SU-DHL-6 (cell line): ENCODE measurements at regions not wholly inside any gene's neighbourhood (a gene's known extent, or its start where the extent isn't known, plus 50 kb on each side); places are given as distances from the start of the nearest gene placed in this dataset.

Experiments used
- H2AFZ ChIP-seq: fragments of 200-600 bp; sonication (generic); 2 replicates; pipeline ENCODE4 v1.6.1; 2014; ENCODE audit warnings: low read depth, mild to moderate bottlenecking, moderate library complexity, mixed read lengths, antibody characterized with exemption, low read length; ENCODE audit not compliant: severe bottlenecking
- H3F3A ChIP-seq: fragments of 200-600 bp; shearing (Covaris generic); 2 replicates; pipeline ENCODE4 v1.6.0; 2016; ENCODE audit warnings: antibody characterized with exemption, mild to moderate bottlenecking; ENCODE audit not compliant: insufficient read depth
- H3K27ac ChIP-seq: fragments of 200-600 bp; sonication (generic); 2 replicates; pipeline ENCODE4 v1.5.1; 2016; ENCODE audit warnings: low read depth, mild to moderate bottlenecking, low read length, moderate library complexity, mixed read lengths
- H3K27me3 ChIP-seq: fragments of 200-600 bp; sonication (generic), shearing (Covaris generic); 2 replicates; pipeline ENCODE4 v1.6.0; 2014; ENCODE audit warnings: mild to moderate bottlenecking, low read length
- H3K36me3 ChIP-seq: fragments of 200-600 bp; sonication (generic); 2 replicates; pipeline ENCODE4 v1.6.1; 2014; ENCODE audit warnings: mild to moderate bottlenecking, low read length, mixed read lengths
- H3K4me2 ChIP-seq: fragments of 300-600, 200-600 bp; shearing (Covaris generic), sonication (generic); 2 replicates; pipeline ENCODE4 v1.6.0; 2014; ENCODE audit warnings: low read length, low read depth, mild to moderate bottlenecking; ENCODE audit not compliant: poor library complexity, severe bottlenecking
- H3K4me3 ChIP-seq: fragments of 200-600 bp; sonication (generic); 2 replicates; pipeline ENCODE4 v1.5.1; 2014; ENCODE audit warnings: antibody characterized with exemption, low read length, mild to moderate bottlenecking, mixed read lengths; ENCODE audit not compliant: insufficient read depth, poor library complexity, severe bottlenecking
- H3K79me2 ChIP-seq: fragments of 200-600 bp; sonication (generic); 2 replicates; pipeline ENCODE4 v1.6.1; 2014; ENCODE audit warnings: mild to moderate bottlenecking, low read length, moderate library complexity; ENCODE audit not compliant: insufficient read depth
- H3K9ac ChIP-seq: fragments of 200-600 bp; sonication (generic); 2 replicates; pipeline ENCODE4 v1.7.0; 2014; ENCODE audit warnings: mild to moderate bottlenecking, low read length
- H3K9me2 ChIP-seq: fragments of 200-600 bp; sonication (generic); replicated peaks from 2 replicates; pipeline ENCODE4 v1.6.1; 2014; ENCODE audit warnings: low read length; ENCODE audit not compliant: insufficient read depth
- H3K9me3 ChIP-seq: fragments of 200-600 bp; sonication (generic); 2 replicates; pipeline ENCODE4 v1.6.1; 2014; ENCODE audit warnings: low read length, mixed read lengths; ENCODE audit not compliant: insufficient read depth
- H4K20me1 ChIP-seq: fragments of 200-600 bp; sonication (generic); 2 replicates; pipeline ENCODE4 v1.6.1; 2014; ENCODE audit warnings: low read depth, mild to moderate bottlenecking, antibody characterized with exemption, low read length, moderate library complexity, mixed read lengths
- EZH2phosphoT487 ChIP-seq: fragments of 200-600 bp; sonication (generic), shearing (Covaris generic); conservative IDR thresholded peaks from 2 replicates; pipeline ENCODE4 v1.6.1; 2018; ENCODE audit warnings: mild to moderate bottlenecking, antibody characterized with exemption, low read length, moderate library complexity, mixed read lengths
- TF ChIP-seq, protein P1 (sequence below): fragments of 200-600 bp; sonication (generic); IDR thresholded peaks from one replicate; pipeline ENCODE4 v1.5.1; 2017; ENCODE audit warnings: antibody characterized with exemption, mild to moderate bottlenecking, low read length, moderate library complexity; ENCODE audit not compliant: insufficient read depth, poor library complexity, severe bottlenecking

- H3F3A ChIP-seq = no peaks in the 10 kb centered on the region
- no peaks in the 10 kb centered on the region for H3K9me3 ChIP-seq
- H3K27ac ChIP-seq = no peak overlapping the region
- no peaks in the 10 kb centered on the region for H3K36me3 ChIP-seq
- H3K27me3 ChIP-seq = no peaks in the 10 kb centered on the region
- H3K79me2 ChIP-seq = no peaks in the 10 kb centered on the region
- no peak overlapping the region for H3K4me3 ChIP-seq
- H3K9me2 ChIP-seq = no peaks in the 10 kb centered on the region
- H3K4me2 ChIP-seq = no peak overlapping the region
- no peak overlapping the region for H2AFZ ChIP-seq
- no peak overlapping the region for H3K9ac ChIP-seq
- TF ChIP-seq EZH2phosphoT487 = no peak
- TF ChIP-seq, protein P1, sequence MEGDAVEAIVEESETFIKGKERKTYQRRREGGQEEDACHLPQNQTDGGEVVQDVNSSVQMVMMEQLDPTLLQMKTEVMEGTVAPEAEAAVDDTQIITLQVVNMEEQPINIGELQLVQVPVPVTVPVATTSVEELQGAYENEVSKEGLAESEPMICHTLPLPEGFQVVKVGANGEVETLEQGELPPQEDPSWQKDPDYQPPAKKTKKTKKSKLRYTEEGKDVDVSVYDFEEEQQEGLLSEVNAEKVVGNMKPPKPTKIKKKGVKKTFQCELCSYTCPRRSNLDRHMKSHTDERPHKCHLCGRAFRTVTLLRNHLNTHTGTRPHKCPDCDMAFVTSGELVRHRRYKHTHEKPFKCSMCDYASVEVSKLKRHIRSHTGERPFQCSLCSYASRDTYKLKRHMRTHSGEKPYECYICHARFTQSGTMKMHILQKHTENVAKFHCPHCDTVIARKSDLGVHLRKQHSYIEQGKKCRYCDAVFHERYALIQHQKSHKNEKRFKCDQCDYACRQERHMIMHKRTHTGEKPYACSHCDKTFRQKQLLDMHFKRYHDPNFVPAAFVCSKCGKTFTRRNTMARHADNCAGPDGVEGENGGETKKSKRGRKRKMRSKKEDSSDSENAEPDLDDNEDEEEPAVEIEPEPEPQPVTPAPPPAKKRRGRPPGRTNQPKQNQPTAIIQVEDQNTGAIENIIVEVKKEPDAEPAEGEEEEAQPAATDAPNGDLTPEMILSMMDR = no peak
- no peaks in the 10 kb centered on the region for H4K20me1 ChIP-seq
These were observed 82.1 kb downstream of the FOXD2 start for GRCh38 chr1:47519971-47520370.

DNA sequence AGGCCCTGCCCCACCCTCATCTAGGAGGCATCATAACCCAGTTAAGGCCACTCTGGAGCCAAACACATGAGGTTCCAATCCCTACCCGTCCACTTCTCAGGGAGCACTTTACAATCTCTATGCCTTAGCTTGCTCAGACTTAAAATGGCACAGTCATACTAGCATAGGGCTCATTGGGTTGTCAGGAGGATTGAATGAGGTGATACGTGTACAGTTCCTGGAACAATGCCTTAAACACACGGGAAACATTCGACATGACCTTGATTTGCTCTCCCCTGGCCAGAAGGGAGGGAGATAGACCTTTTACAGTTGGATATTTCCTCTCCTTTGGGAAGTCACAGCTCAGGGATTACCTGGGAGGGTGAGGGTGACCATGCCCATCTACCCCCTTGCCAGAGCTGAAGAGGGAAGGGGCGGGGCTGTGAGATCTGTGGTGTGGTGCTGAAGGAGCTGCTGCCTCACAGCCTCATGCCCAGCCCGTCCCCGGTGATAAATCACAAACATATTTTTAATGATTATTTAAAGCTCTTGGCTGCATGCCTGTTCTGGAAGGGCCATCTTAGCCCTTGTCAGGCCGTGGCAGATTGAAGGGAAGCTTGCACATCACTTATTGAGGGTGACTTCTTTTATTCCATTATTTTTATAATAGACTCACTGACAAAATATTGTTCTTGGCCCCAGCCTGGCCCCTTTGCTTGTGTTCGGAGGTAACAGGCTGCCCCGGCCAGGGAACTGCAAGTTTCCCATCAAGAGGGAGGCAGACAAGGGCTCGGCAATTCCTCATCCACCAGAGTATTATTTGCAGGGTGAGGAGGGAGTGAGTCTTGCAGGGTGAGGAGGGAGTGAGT lies 83.4 kb downstream of the FOXD2 start:
- TF ChIP-seq, protein P1 = no peak
- no peak for TF ChIP-seq EZH2phosphoT487
- no peaks in the 10 kb centered on the region; the same call in 1 of the 2 replicates for H3K27me3 ChIP-seq
- H3K9me2 ChIP-seq = no peaks in the 10 kb centered on the region
- no peak overlapping the region for H3K9ac ChIP-seq
- no peaks in the 10 kb centered on the region for H4K20me1 ChIP-seq
- H3K4me2 ChIP-seq = no peak overlapping the region
- H3K9me3 ChIP-seq = no peaks in the 10 kb centered on the region
- no peaks in the 10 kb centered on the region for H3K79me2 ChIP-seq
- H3K36me3 ChIP-seq = no peaks in the 10 kb centered on the region
- H3K27ac ChIP-seq = no peak overlapping the region
- no peak overlapping the region for H2AFZ ChIP-seq
- no peak overlapping the region for H3K4me3 ChIP-seq
- H3F3A ChIP-seq = no peaks in the 10 kb centered on the region

- H2AFZ ChIP-seq = no peak overlapping the region
- no peak overlapping the region for H3K4me3 ChIP-seq
- no peak overlapping the region for H3K27ac ChIP-seq
- H3K36me3 ChIP-seq = no peaks in the 10 kb centered on the region
- H3K9ac ChIP-seq = no peak overlapping the region
- H4K20me1 ChIP-seq = no peaks in the 10 kb centered on the region
- H3K27me3 ChIP-seq = no peaks in the 10 kb centered on the region; the same call in 1 of the 2 replicates
- no peaks in the 10 kb centered on the region for H3K79me2 ChIP-seq
- no peaks in the 10 kb centered on the region for H3K9me2 ChIP-seq
- TF ChIP-seq, protein P1 = no peak
- no peak for TF ChIP-seq EZH2phosphoT487
- no peak overlapping the region for H3K4me2 ChIP-seq
- H3K9me3 ChIP-seq = no peaks in the 10 kb centered on the region
- H3F3A ChIP-seq = no peaks in the 10 kb centered on the region
These were observed 85.3 kb downstream of the FOXD2 start for GRCh38 chr1:47522935-47523834.
